GM12891 (cell line): ENCODE measurements at regions not wholly inside any gene's neighbourhood (a gene's known extent, or its start where the extent isn't known, plus 50 kb on each side); places are given as distances from the start of the nearest gene placed in this dataset.

Source experiments
- POLR2A ChIP-seq: IDR thresholded peaks from 2 replicates; pipeline ENCODE4 v1.6.1; 2011; ENCODE audit warnings: low read depth, low read length, control low read depth
- POLR2AphosphoS5 ChIP-seq: IDR thresholded peaks from 2 replicates; pipeline ENCODE4 v1.6.1; 2011; ENCODE audit warnings: low read depth, low read length, control low read depth
- SPI1 ChIP-seq: IDR thresholded peaks from 2 replicates; pipeline ENCODE4 v1.6.1; 2011; ENCODE audit warnings: low read depth, low read length, control low read depth

GRCh38 chr2:221676566-221677172 is 104.6 kb upstream of the EPHA4 start:
- no peak for TF ChIP-seq POLR2AphosphoS5
- no peak for TF ChIP-seq SPI1
- TF ChIP-seq POLR2A, result no peak
